ENCODE measurements at regions not wholly inside any gene's neighbourhood (a gene's known extent, or its start where the extent isn't known, plus 50 kb on each side); places are given as distances from the start of the nearest gene placed in this dataset.

- H3K4me1 ChIP-seq (ENCODE audit: control insufficient read depth in 2 of 2, insufficient read depth in 2 of 2, low read length in 2 of 2) = no peaks in the 10 kb centered on the region
- H3K36me3 ChIP-seq (ENCODE audit: control insufficient read depth in 2 of 2, insufficient read depth in 2 of 2, low read length in 1 of 2) = no peaks in the 10 kb centered on the region
- no peak overlapping the region for H3K4me3 ChIP-seq (ENCODE audit: low read length in 2 of 2)
- no peak overlapping the region for H3K27ac ChIP-seq (ENCODE audit: low read depth in 1 of 2, low read length in 1 of 2)
- WGBS = 90% methylated on average over 2 of the region's 2 CpGs
- DNase-seq (ENCODE audit: low read depth in 6 of 9, low spot score in 9 of 9) = no peak
- no peaks in the 10 kb centered on the region for H3K27me3 ChIP-seq (ENCODE audit: control insufficient read depth in 2 of 2, insufficient read depth in 1 of 2, low read length in 1 of 2)
- H3K9me3 ChIP-seq (ENCODE audit: control insufficient read depth in 2 of 2, insufficient read depth in 1 of 2, low read length in 1 of 2) = no peaks in the 10 kb centered on the region
These were observed 165.6 kb upstream of the NBEA start for GRCh38 chr13:34776390-34776981.

GRCh38 chr13:34777089-34777913 lies 164.8 kb upstream of the NBEA start:
- DNase-seq (ENCODE audit: low read depth in 6 of 9, low spot score in 9 of 9) = no peak
- Histone ChIP-seq H3K4me3 (ENCODE audit: low read length in 2 of 2) (no peak overlapping the region), H3K4me1 (ENCODE audit: control insufficient read depth in 2 of 2, insufficient read depth in 2 of 2, low read length in 2 of 2) (no peaks in the 10 kb centered on the region), H3K27ac (ENCODE audit: low read depth in 1 of 2, low read length in 1 of 2) (no peak overlapping the region), H3K27me3 (ENCODE audit: control insufficient read depth in 2 of 2, insufficient read depth in 1 of 2, low read length in 1 of 2) (no peaks in the 10 kb centered on the region), H3K36me3 (ENCODE audit: control insufficient read depth in 2 of 2, insufficient read depth in 2 of 2, low read length in 1 of 2) (no peaks in the 10 kb centered on the region), H3K9me3 (ENCODE audit: control insufficient read depth in 2 of 2, insufficient read depth in 1 of 2, low read length in 1 of 2) (no peaks in the 10 kb centered on the region)
- 85% methylated on average over 8 of the region's 8 CpGs for WGBS

DNA sequence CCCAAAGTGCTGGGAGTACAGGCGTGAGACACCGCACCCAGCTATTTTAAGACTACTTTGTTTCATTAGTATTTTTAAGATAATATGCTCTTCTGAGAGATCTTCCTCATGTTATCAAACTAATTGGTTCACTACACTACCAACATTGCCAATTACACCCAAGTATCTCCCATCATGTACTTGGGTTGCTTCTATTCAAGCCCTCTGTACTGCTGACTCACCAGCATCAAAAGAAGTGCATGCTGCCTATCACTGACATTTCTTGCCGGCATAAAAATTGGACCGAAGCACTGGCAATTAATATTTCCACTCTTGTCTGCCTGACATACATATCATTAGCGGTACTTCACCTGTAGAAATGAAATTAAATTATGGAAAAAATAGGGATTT lies 164.2 kb upstream of the NBEA start:
- no peaks in the 10 kb centered on the region for H3K27me3 ChIP-seq (ENCODE audit: control insufficient read depth in 2 of 2, insufficient read depth in 1 of 2, low read length in 1 of 2)
- no peak overlapping the region for H3K4me3 ChIP-seq (ENCODE audit: low read length in 2 of 2)
- no peaks in the 10 kb centered on the region for H3K4me1 ChIP-seq (ENCODE audit: control insufficient read depth in 2 of 2, insufficient read depth in 2 of 2, low read length in 2 of 2)
- H3K9me3 ChIP-seq (ENCODE audit: control insufficient read depth in 2 of 2, insufficient read depth in 1 of 2, low read length in 1 of 2) = peaks cover 0 to 5% of the 10 kb centered on the region in 2 donors
- no peaks in the 10 kb centered on the region for H3K36me3 ChIP-seq (ENCODE audit: control insufficient read depth in 2 of 2, insufficient read depth in 2 of 2, low read length in 1 of 2)
- WGBS = 97% methylated on average over 5 of the region's 5 CpGs
- DNase-seq (ENCODE audit: low read depth in 6 of 9, low spot score in 9 of 9) = no peak
- no peak overlapping the region for H3K27ac ChIP-seq (ENCODE audit: low read depth in 1 of 2, low read length in 1 of 2)

GRCh38 chr13:34779171-34779570 lies 162.9 kb upstream of the NBEA start:
- DNase-seq (ENCODE audit: low read depth in 6 of 9, low spot score in 9 of 9) = no peak
- Histone ChIP-seq H3K4me1 (ENCODE audit: control insufficient read depth in 2 of 2, insufficient read depth in 2 of 2, low read length in 2 of 2) (no peaks in the 10 kb centered on the region), H3K9me3 (ENCODE audit: control insufficient read depth in 2 of 2, insufficient read depth in 1 of 2, low read length in 1 of 2) (peaks cover 0 to 5% of the 10 kb centered on the region in 2 donors), H3K27me3 (ENCODE audit: control insufficient read depth in 2 of 2, insufficient read depth in 1 of 2, low read length in 1 of 2) (no peaks in the 10 kb centered on the region), H3K4me3 (ENCODE audit: low read length in 2 of 2) (no peak overlapping the region), H3K36me3 (ENCODE audit: control insufficient read depth in 2 of 2, insufficient read depth in 2 of 2, low read length in 1 of 2) (no peaks in the 10 kb centered on the region), H3K27ac (ENCODE audit: low read depth in 1 of 2, low read length in 1 of 2) (no peak overlapping the region)
- WGBS = 67% methylated on average over 6 of the region's 6 CpGs

- Histone ChIP-seq H3K4me3 (ENCODE audit: low read length in 2 of 2) (no peak overlapping the region), H3K36me3 (ENCODE audit: control insufficient read depth in 2 of 2, insufficient read depth in 2 of 2, low read length in 1 of 2) (no peaks in the 10 kb centered on the region), H3K4me1 (ENCODE audit: control insufficient read depth in 2 of 2, insufficient read depth in 2 of 2, low read length in 2 of 2) (no peaks in the 10 kb centered on the region), H3K27ac (ENCODE audit: low read depth in 1 of 2, low read length in 1 of 2) (no peak overlapping the region), H3K9me3 (ENCODE audit: control insufficient read depth in 2 of 2, insufficient read depth in 1 of 2, low read length in 1 of 2) (peaks cover 0 to 16% of the 10 kb centered on the region in 2 donors), H3K27me3 (ENCODE audit: control insufficient read depth in 2 of 2, insufficient read depth in 1 of 2, low read length in 1 of 2) (no peaks in the 10 kb centered on the region)
- DNase-seq (ENCODE audit: low read depth in 6 of 9, low spot score in 9 of 9) = no peak
- 89% methylated on average over 2 of the region's 2 CpGs for WGBS
These were observed 148.8 kb upstream of the NBEA start for GRCh38 chr13:34793301-34793700.

GRCh38 chr13:34803756-34804155 lies 138.3 kb upstream of the NBEA start:
- Histone ChIP-seq H3K4me1 (ENCODE audit: control insufficient read depth in 2 of 2, insufficient read depth in 2 of 2, low read length in 2 of 2) (no peaks in the 10 kb centered on the region), H3K36me3 (ENCODE audit: control insufficient read depth in 2 of 2, insufficient read depth in 2 of 2, low read length in 1 of 2) (no peaks in the 10 kb centered on the region), H3K4me3 (ENCODE audit: low read length in 2 of 2) (no peak overlapping the region), H3K27me3 (ENCODE audit: control insufficient read depth in 2 of 2, insufficient read depth in 1 of 2, low read length in 1 of 2) (no peaks in the 10 kb centered on the region), H3K27ac (ENCODE audit: low read depth in 1 of 2, low read length in 1 of 2) (no peak overlapping the region), H3K9me3 (ENCODE audit: control insufficient read depth in 2 of 2, insufficient read depth in 1 of 2, low read length in 1 of 2) (no peaks in the 10 kb centered on the region)
- WGBS = 90% methylated on average over 4 of the region's 4 CpGs
- DNase-seq (ENCODE audit: low read depth in 6 of 9, low spot score in 9 of 9) = no peak

- WGBS = 94% methylated on average over 1 of the region's 1 CpG
- Histone ChIP-seq H3K4me1 (ENCODE audit: control insufficient read depth in 2 of 2, insufficient read depth in 2 of 2, low read length in 2 of 2) (no peaks in the 10 kb centered on the region), H3K4me3 (ENCODE audit: low read length in 2 of 2) (no peak overlapping the region), H3K9me3 (ENCODE audit: control insufficient read depth in 2 of 2, insufficient read depth in 1 of 2, low read length in 1 of 2) (no peaks in the 10 kb centered on the region), H3K36me3 (ENCODE audit: control insufficient read depth in 2 of 2, insufficient read depth in 2 of 2, low read length in 1 of 2) (no peaks in the 10 kb centered on the region), H3K27me3 (ENCODE audit: control insufficient read depth in 2 of 2, insufficient read depth in 1 of 2, low read length in 1 of 2) (no peaks in the 10 kb centered on the region), H3K27ac (ENCODE audit: low read depth in 1 of 2, low read length in 1 of 2) (no peak overlapping the region)
- DNase-seq (ENCODE audit: low read depth in 6 of 9, low spot score in 9 of 9) = no peak
These were observed 136.7 kb upstream of the NBEA start for GRCh38 chr13:34805347-34805746.

GRCh38 chr13:34808649-34809048 lies 133.4 kb upstream of the NBEA start:
- no peaks in the 10 kb centered on the region for H3K27me3 ChIP-seq (ENCODE audit: control insufficient read depth in 2 of 2, insufficient read depth in 1 of 2, low read length in 1 of 2)
- H3K4me3 ChIP-seq (ENCODE audit: low read length in 2 of 2) = no peak overlapping the region
- no peak overlapping the region for H3K27ac ChIP-seq (ENCODE audit: low read depth in 1 of 2, low read length in 1 of 2)
- no peaks in the 10 kb centered on the region for H3K4me1 ChIP-seq (ENCODE audit: control insufficient read depth in 2 of 2, insufficient read depth in 2 of 2, low read length in 2 of 2)
- H3K9me3 ChIP-seq (ENCODE audit: control insufficient read depth in 2 of 2, insufficient read depth in 1 of 2, low read length in 1 of 2) = no peaks in the 10 kb centered on the region
- no peaks in the 10 kb centered on the region for H3K36me3 ChIP-seq (ENCODE audit: control insufficient read depth in 2 of 2, insufficient read depth in 2 of 2, low read length in 1 of 2)
- no peak for DNase-seq (ENCODE audit: low read depth in 6 of 9, low spot score in 9 of 9)

DNA sequence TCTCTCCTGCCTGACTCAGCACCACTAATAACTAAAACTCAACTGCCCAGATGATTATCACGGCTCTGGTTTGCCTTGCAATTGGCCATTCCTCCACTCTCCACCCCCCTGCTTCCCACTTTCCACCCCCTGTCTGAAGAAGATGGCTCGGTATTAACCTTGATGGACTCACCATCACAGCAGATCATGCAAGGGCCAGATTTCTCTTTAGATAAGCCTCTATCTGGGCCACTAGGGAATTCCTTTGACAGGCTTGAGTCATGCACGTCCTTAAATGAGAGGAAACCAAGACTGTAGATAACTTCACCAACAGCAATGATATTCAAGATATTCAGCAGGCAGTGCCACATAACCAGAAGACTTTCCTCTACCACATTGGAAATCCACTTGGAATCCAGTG lies 131.1 kb upstream of the NBEA start:
- no peak for DNase-seq (ENCODE audit: low read depth in 6 of 9, low spot score in 9 of 9)
- Histone ChIP-seq H3K9me3 (ENCODE audit: control insufficient read depth in 2 of 2, insufficient read depth in 1 of 2, low read length in 1 of 2) (no peaks in the 10 kb centered on the region), H3K27me3 (ENCODE audit: control insufficient read depth in 2 of 2, insufficient read depth in 1 of 2, low read length in 1 of 2) (no peaks in the 10 kb centered on the region), H3K4me1 (ENCODE audit: control insufficient read depth in 2 of 2, insufficient read depth in 2 of 2, low read length in 2 of 2) (no peaks in the 10 kb centered on the region), H3K27ac (ENCODE audit: low read depth in 1 of 2, low read length in 1 of 2) (no peak overlapping the region), H3K36me3 (ENCODE audit: control insufficient read depth in 2 of 2, insufficient read depth in 2 of 2, low read length in 1 of 2) (no peaks in the 10 kb centered on the region), H3K4me3 (ENCODE audit: low read length in 2 of 2) (no peak overlapping the region)
- WGBS = 75% methylated on average over 3 of the region's 3 CpGs

Measured in thymus (tissue), 11 donors.